ENCODE measurements at regions not wholly inside any gene's neighbourhood (a gene's known extent, or its start where the extent isn't known, plus 50 kb on each side); places are given as distances from the start of the nearest gene placed in this dataset.
"Not testable (repeated sequence)": the region's sequence is repeated elsewhere in the genome, so short reads cannot be mapped to it uniquely, and the experiment has no call there.

GRCh38 chr5:66346869-66347268, 202.8 kb downstream of the SREK1 start:
- in situ Hi-C loops (cut with HindIII; ENCODE audit: low sequenced_read_pairs): no loop called here

GRCh38 chr5:66348387-66349125, 204.5 kb downstream of the SREK1 start:
- in situ Hi-C loops (cut with HindIII; ENCODE audit: low sequenced_read_pairs): no loop called here

GRCh38 chr5:66351813-66352212, 207.7 kb downstream of the SREK1 start:
- in situ Hi-C loops (cut with HindIII; ENCODE audit: low sequenced_read_pairs): no loop called here

- in situ Hi-C loops (cut with HindIII; ENCODE audit: low sequenced_read_pairs): no loop called here
Measured at GRCh38 chr5:66353186-66353585, 209.1 kb downstream of the SREK1 start.

GRCh38 chr5:66354422-66354821, 210.3 kb downstream of the SREK1 start:
- in situ Hi-C loops (cut with HindIII; ENCODE audit: low sequenced_read_pairs): no loop called here

- in situ Hi-C loops (cut with HindIII; ENCODE audit: low sequenced_read_pairs): no loop called here
Measured at GRCh38 chr5:66356011-66356565, 212.0 kb downstream of the SREK1 start.

GRCh38 chr5:66358741-66359140, 214.6 kb downstream of the SREK1 start:
- in situ Hi-C loops (cut with HindIII; ENCODE audit: low sequenced_read_pairs): no loop called here

GRCh38 chr5:66361070-66361469, 217.0 kb downstream of the SREK1 start:
- in situ Hi-C loops (cut with HindIII; ENCODE audit: low sequenced_read_pairs): no loop called here

GRCh38 chr5:66362046-66362445, 217.9 kb downstream of the SREK1 start:
- in situ Hi-C loops (cut with HindIII; ENCODE audit: low sequenced_read_pairs): no loop called here

- in situ Hi-C loops (cut with HindIII; ENCODE audit: low sequenced_read_pairs): no loop called here
Measured at GRCh38 chr5:66362687-66363086, 218.6 kb downstream of the SREK1 start.

GRCh38 chr5:66363097-66363496, 219.0 kb downstream of the SREK1 start:
- in situ Hi-C loops (cut with HindIII; ENCODE audit: low sequenced_read_pairs): no loop called here

GRCh38 chr5:66364186-66364585, 220.1 kb downstream of the SREK1 start:
- in situ Hi-C loops (cut with HindIII; ENCODE audit: low sequenced_read_pairs): no loop called here

GRCh38 chr5:66365981-66366380, 221.9 kb downstream of the SREK1 start:
- in situ Hi-C loops (cut with HindIII; ENCODE audit: low sequenced_read_pairs): no loop called here

- in situ Hi-C loops (cut with HindIII; ENCODE audit: low sequenced_read_pairs): no loop called here
Measured at GRCh38 chr5:66367814-66368541, 223.9 kb downstream of the SREK1 start.

GRCh38 chr5:66368811-66369210, 224.7 kb downstream of the SREK1 start:
- in situ Hi-C loops (cut with HindIII; ENCODE audit: low sequenced_read_pairs): no loop called here

- in situ Hi-C loops (cut with HindIII; ENCODE audit: low sequenced_read_pairs): no loop called here
Measured at GRCh38 chr5:66377747-66378146, 218.4 kb upstream of the MAST4 start.

- in situ Hi-C loops (cut with HindIII; ENCODE audit: low sequenced_read_pairs): no loop called here
Measured at GRCh38 chr5:66378407-66378806, 217.8 kb upstream of the MAST4 start.

GRCh38 chr5:66382152-66382551, 214.0 kb upstream of the MAST4 start:
- in situ Hi-C loops (cut with HindIII; ENCODE audit: low sequenced_read_pairs): no loop called here

GRCh38 chr5:66405145-66405544, 191.0 kb upstream of the MAST4 start:
- in situ Hi-C loops (cut with HindIII; ENCODE audit: low sequenced_read_pairs): not testable (repeated sequence)

GRCh38 chr5:66406761-66407336, 189.3 kb upstream of the MAST4 start:
- in situ Hi-C loops (cut with HindIII; ENCODE audit: low sequenced_read_pairs): no loop called here

GRCh38 chr5:66407765-66408164, 188.4 kb upstream of the MAST4 start:
- in situ Hi-C loops (cut with HindIII; ENCODE audit: low sequenced_read_pairs): no loop called here

GRCh38 chr5:66408576-66408975, 187.6 kb upstream of the MAST4 start:
- in situ Hi-C loops (cut with HindIII; ENCODE audit: low sequenced_read_pairs): no loop called here
